NCI-H1436 (cell line): ENCODE measurements at regions not wholly inside any gene's neighbourhood (a gene's known extent, or its start where the extent isn't known, plus 50 kb on each side); places are given as distances from the start of the nearest gene placed in this dataset.
A peak's percentile ranks its signal among the peaks of the same experiment; 100 is the strongest.

Experiments
- DNase-seq: peaks from one replicate; lab custom pipeline; 2025; lab: John Stamatoyannopoulos, UW

- no peak for DNase-seq
These were observed 177.4 kb downstream of the SPRY1 start for GRCh38 chr4:123573866-123574508.

DNA sequence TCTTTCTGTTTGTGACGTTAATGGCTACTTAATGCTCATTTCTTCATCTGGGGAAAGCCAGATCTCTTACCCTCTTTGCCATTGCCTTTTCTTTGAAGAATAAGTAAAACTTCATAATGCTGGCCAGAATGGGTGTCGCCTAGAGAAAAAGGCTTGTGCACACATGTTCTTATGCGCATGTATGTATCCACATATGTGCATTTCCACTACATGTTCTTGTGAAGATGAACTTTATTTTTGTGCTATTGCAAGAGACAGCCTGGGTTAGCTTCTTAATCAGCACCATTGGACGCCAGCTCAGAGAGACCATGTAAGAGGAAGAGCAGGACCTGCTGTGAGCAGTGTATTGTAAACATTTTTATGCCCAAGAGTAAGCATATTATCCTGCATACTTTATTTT, 178.7 kb downstream of the SPRY1 start:
- DNase-seq: no peak

- peak; percentile 4 for DNase-seq
These were observed 180.8 kb downstream of the SPRY1 start for GRCh38 chr4:123577225-123577906.

DNA sequence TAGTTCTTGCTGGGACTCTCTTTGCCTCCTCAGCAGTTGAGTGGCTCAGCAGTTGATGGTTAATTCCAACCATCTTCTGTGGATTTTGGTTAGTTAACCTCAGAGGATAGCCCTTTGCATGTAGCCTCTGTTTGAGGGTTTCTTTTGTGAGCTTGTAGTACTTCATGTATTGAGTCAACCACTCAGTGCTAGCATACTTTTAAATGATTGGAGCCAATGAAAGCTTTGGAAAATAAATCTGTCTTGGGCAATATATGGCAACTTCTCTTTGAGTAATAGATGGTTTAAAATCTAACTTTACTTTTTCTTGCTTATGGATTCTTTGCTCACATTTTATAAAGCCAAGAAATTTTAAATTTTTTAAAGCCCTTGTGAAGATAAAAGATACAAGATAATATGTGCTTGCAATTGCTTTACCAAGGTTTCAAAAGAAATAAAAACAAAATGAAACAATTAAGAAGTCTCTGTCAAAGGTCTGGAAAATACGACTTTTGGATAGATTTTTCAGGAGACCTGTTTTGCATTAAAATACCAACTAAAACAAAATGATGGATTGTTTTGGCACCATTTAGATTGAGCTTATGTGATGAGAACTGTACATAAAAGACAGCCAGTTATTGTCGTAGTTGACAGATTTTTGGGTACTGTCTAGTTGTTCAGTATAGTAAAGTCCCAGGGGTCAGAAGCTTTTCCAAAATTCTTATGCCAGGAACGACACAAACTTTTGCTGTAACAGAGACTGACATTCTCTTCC, 181.9 kb downstream of the SPRY1 start:
- no peak for DNase-seq

DNA sequence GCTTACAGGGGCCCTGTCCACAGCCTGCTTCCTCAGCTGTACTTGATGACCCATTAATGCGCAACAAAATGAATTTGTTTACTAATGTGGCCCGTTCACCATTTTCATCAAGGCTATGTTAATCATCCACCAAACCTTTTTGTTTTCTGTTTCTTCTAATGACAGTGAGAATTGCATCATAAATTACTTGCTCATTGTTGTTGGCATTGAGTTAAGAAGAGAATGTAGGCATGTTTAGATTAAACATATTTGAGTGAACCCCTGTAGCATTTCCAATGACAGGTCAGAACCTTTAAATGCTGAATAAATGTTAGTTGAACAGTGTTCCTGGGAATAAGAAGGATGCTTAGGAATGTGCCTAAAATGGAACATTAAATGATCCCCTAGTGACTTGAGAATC, 183.4 kb downstream of the SPRY1 start:
- DNase-seq: no peak

DNA sequence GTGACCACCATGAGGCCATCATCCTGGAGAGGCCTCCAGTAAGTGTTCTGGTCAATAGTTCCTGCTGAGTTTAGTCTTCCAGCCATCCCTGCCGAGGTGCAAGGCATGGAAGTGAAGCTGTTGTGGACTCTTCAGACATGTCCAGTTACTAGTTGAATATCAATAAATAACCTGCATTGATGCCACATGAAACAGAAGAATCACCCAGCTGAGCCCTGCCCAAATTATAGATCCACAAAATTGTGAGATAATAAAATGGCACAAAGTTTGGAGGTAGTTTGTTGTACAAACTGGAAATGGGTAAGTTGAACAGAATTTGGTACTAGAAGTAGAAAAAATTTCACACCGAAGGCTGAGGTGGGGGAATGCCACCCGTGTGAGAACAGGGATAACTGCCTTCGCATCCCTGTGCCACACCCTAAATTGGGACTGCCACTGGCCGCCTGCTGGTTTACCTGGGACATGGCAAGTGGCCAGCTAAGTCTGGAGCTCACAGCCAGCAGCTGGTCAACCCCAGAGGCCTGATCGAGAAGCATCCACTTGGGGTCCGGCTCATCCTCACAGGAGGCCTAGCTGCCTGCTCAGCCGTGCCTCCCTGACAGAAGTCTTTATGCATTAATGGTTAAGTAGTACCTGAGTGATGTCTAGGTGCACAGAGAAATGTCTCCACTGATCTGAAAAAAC, 184.5 kb downstream of the SPRY1 start:
- no peak for DNase-seq

DNA sequence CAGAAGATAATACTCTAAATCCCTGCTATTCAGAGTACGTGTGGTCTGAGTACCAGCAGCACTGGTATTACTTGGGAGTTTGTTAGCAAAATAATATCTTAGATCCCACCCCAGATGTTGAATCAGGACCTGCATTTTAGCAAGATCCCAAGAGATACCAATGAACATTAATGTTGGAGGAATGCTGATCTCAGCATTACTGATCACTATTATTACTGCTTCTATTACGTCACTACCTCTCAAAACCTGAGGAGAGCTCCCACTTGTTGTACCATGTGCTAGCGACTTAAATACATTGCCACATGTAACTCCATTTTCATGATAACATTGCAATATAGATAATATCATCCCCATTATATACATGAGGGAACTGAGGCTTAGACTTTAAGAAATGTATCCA, 185.2 kb downstream of the SPRY1 start:
- DNase-seq: no peak

GRCh38 chr4:123583043-123583442, 186.4 kb downstream of the SPRY1 start:
- no peak for DNase-seq

- DNase-seq: no peak
These were observed 188.5 kb downstream of the SPRY1 start for GRCh38 chr4:123585111-123585510.

DNA sequence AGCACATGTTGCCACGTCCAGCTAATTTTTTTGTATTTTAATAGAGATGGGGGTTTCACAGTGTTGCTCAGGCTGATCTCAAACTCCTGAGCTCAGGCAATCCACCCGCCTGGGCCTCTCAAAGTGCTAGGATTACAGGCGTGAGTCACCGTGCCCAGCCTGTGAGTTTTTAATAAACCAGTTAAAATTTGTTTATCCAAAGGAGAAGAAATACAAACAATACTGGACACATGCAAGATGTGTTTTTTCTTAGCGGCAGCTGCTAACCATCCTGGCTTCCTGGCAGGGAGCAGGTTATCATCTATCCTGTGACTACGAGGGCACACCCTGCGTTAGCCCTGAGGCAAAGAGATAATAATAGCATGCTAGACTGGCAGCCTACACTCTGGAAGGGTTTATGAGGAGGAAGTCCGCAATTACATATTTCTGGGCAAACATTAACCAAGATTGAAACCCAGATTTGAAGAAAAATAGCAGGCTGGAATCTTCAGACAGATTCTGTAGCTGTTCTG, 191.4 kb downstream of the SPRY1 start:
- peak; percentile 61 for DNase-seq

DNA sequence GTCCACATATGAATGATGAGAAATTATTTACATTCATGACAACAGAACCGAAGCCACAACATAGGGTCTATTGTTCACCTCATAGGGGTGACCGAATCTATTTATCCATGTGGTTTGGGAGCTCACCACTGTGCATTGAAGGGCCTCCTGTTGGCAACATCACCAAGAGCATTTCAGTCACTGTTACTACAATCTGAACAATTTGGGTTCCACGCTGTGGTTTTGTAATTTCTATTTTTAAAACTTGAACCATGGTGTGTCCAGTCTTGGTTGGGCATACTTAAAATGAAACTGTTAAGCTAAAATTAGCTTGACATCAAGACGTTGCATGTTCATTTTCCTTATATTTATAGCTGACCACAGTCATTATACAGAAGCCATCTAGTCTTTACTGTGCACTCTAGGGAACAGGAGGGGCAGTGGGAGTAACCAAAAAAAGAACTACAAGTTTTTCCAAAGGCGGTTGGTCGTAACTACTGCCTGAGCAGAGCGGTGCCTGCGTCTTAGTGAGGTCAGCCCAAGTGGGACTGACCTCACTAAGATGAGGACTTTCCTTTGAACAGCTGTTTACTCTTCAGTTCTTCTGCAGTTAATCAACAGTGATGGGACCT, 192.1 kb downstream of the SPRY1 start:
- DNase-seq: no peak

- no peak for DNase-seq
These were observed 192.7 kb downstream of the SPRY1 start for GRCh38 chr4:123589301-123589700.

DNA sequence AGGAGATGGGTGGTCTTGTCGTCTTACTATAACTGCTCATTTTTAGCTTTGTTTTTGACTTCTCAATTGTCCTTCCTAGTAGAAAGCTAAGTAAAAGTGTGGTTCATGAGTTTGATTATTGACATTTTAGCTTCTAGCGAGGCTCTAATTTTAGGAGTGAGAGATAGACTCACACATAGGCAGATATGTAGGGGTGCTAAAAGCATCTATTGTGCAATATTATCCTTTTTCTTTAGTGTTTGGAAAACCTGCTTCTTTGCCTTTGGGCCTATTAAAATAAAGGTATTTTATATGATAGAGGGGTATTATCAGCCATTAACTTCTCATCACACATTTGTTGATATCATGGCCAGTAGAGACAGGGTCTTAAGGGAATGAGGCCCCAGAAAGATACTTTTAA, 195.3 kb downstream of the SPRY1 start:
- no peak for DNase-seq

- DNase-seq: no peak
These were observed 197.1 kb downstream of the SPRY1 start for GRCh38 chr4:123593655-123594054.

DNA sequence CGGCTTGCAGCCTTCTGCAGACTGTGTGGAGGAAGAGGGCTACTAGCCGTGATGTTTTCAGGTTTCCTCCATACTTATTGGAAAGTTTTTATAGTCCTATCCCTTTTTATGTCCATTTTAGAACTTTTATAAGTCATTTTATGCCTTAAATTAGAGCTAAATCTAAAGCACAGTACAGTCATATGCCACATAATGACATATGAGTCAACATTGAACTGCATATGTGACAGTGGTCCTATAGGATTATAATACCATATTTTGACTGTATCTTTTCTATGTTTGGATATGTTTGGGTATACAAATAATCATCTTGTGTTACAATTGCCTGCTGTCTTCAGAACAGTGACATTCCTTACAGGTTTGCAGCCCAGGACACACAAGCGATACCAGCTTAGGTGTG, 200.2 kb downstream of the SPRY1 start:
- DNase-seq: no peak

DNA sequence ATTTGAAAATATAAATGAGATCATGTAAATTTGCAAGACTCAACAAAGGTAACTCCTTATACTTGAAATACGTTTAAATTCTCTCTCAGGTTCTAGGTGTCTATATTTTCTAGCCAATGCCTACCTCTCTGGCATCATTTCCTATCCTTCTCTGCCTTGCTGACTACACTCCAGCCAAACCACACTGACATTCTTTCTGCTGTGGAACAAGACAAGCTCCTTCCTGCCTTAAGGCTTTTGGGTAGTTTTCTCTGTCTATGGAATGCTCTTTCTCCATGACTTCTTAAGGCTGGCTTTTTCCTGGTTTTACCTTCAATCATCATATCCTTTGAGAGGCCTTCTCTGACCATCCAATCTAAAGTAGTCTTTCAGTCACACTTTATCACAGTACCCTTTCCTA, 201.0 kb downstream of the SPRY1 start:
- DNase-seq: no peak

DNA sequence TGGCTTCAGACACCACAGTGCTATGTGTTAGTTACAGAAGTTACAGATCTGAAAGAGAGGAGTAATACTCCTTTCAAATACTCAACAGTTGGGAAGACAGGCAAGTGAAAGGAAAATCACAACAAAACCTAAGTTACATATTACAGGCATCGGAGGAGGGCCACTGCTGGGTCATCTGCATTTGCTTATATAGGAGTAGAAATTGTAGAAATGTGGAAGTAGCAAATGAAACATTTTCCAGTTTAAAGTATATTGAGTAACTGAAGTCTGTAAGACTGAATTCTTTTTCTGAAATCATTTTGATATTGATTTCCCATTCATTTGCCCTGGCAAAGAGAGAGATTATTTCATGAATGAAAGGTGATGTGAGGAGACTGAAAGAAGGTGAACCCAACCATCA, 201.7 kb downstream of the SPRY1 start:
- DNase-seq: no peak

DNA sequence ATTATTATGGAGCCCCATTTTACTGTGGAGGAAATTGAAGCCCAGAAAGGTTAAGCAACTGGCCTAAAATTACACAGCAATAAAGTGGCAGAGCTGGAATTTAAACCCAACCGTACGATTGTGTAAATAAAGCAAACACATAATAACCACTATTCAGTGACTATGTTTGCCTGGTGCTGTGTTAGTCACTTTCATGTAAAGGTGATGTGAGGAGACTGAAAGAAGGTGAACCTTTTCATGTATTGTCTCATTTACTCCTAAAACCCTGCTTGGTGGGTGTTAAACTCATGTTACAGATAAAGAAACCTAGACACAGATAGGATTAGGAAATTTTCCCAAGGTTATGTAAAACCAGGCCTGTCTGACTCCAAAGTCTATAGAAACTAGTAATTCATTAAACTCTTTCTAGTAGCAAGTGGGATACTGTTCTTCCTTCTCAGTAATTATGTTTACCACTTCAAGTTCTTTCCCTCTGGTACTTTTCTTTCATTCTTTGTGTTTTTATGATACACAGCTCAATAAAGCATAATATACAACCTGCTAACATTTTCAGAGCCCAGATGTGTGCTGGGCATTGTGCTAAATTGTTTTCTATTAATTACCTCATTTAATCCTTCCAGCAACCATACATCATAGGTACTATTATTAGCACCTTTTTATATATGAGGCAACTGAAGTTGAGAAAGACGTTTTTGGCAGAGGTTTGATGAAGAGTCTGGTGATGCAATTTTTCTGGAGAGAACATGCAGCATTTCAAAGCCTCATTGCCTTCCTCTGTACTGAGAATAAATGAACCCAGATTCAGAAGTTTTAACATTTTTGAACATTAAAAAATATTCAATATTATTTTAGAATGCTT, 202.7 kb downstream of the SPRY1 start:
- no peak for DNase-seq

- DNase-seq: peak; percentile 21
These were observed 203.6 kb downstream of the SPRY1 start for GRCh38 chr4:123599920-123600810.
